ENCODE measurements at regions not wholly inside any gene's neighbourhood (a gene's known extent, or its start where the extent isn't known, plus 50 kb on each side); places are given as distances from the start of the nearest gene placed in this dataset.

- TF ChIP-seq POLR2A (IDR thresholded peaks at IDR 0.05), result no peak
- TF ChIP-seq, protein P1, sequence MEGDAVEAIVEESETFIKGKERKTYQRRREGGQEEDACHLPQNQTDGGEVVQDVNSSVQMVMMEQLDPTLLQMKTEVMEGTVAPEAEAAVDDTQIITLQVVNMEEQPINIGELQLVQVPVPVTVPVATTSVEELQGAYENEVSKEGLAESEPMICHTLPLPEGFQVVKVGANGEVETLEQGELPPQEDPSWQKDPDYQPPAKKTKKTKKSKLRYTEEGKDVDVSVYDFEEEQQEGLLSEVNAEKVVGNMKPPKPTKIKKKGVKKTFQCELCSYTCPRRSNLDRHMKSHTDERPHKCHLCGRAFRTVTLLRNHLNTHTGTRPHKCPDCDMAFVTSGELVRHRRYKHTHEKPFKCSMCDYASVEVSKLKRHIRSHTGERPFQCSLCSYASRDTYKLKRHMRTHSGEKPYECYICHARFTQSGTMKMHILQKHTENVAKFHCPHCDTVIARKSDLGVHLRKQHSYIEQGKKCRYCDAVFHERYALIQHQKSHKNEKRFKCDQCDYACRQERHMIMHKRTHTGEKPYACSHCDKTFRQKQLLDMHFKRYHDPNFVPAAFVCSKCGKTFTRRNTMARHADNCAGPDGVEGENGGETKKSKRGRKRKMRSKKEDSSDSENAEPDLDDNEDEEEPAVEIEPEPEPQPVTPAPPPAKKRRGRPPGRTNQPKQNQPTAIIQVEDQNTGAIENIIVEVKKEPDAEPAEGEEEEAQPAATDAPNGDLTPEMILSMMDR (IDR thresholded peaks at IDR 0.05), result no peak
- H3K36me3 ChIP-seq, result no peaks in the 10 kb centered on the region
- H3K27ac ChIP-seq, result no peak overlapping the region
- H3K4me1 ChIP-seq, result peaks cover 19 to 59% (median 41%) of the 10 kb centered on the region in 3 donors
- 10 to 11% methylated on average over 27 to 33 of the region's 33 CpGs for WGBS, 2 donors
- peak overlapping the region in 2 of 4 donors; percentile 33 to 56 for H3K4me3 ChIP-seq
- no peaks in the 10 kb centered on the region for H3K9me3 ChIP-seq
- DNase-seq, result no peak
- intact Hi-C loops (cut with DNase I), result no loop called here
- H3K27me3 ChIP-seq, result peaks cover 35 to 100% (median 76%) of the 10 kb centered on the region in 4 donors
Observed at GRCh38 chr15:89408372-89409183, 74.0 kb upstream of the POLG start.

DNA sequence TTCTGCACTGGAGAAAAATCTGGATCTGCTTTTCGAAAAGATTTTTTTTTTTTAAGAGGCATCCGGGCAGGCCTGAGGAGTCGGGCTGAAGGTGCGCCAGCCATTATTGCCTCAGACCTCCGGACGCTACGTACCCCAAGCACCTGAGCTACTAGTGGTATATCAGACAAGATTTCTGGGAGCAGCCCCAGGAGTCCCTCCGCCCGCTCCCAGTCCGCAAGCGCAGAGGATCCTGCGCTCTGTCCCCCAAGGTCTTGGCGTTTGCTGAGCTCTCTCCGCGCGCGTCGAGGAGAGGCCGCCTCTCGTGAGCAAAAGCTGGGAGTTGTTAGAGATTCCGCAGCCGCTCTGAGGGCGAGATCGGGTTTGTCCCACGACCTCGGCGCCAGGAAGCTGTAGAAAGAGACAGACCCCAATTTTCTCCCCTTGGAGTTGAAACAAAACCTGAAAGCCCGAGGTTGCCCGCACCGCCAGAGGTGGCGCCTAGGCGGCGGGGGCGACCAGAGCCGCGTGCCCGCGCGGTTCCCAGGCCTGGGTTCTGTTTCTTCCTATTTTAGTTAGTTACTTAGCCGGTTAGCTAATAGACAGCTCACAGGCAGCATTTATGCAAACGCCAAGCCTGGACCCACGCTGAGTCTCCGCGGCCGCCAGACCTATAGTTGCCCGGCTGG, 72.5 kb upstream of the POLG start:
- TF ChIP-seq, protein P1 (IDR thresholded peaks at IDR 0.05), result peak in 1 of 6 experiments; percentile 14
- no peak for TF ChIP-seq POLR2A (IDR thresholded peaks at IDR 0.05)
- Histone ChIP-seq H3K9me3 (no peaks in the 10 kb centered on the region), H3K4me1 (peaks cover 19 to 63% (median 41%) of the 10 kb centered on the region in 3 donors), H3K36me3 (no peaks in the 10 kb centered on the region), H3K27ac (no peak overlapping the region), H3K4me3 (peak overlapping the region in 2 of 4 donors; percentile 23 to 49), H3K27me3 (peaks cover 32 to 100% (median 69%) of the 10 kb centered on the region in 4 donors)
- DNase-seq, result no peak
- intact Hi-C loops (cut with DNase I), result no loop called here
- 1 to 6% methylated on average over 26 to 28 of the region's 46 CpGs for WGBS, 2 donors

- TF ChIP-seq POLR2A (IDR thresholded peaks at IDR 0.05), result no peak
- TF ChIP-seq, protein P1 (IDR thresholded peaks at IDR 0.05), result no peak
- Histone ChIP-seq H3K4me1 (peaks cover 19 to 63% (median 41%) of the 10 kb centered on the region in 3 donors), H3K36me3 (no peaks in the 10 kb centered on the region), H3K9me3 (no peaks in the 10 kb centered on the region), H3K27me3 (peaks cover 25 to 100% (median 63%) of the 10 kb centered on the region in 4 donors), H3K27ac (no peak overlapping the region), H3K4me3 (peak overlapping the region in 2 of 4 donors; percentile 23 to 49)
- WGBS, 2 donors, result 6 to 10% methylated on average over 35 to 38 of the region's 45 CpGs
- intact Hi-C loops (cut with DNase I), result no loop called here
- DNase-seq, result no peak
Observed at GRCh38 chr15:89406218-89406939, 71.8 kb upstream of the POLG start.

DNA sequence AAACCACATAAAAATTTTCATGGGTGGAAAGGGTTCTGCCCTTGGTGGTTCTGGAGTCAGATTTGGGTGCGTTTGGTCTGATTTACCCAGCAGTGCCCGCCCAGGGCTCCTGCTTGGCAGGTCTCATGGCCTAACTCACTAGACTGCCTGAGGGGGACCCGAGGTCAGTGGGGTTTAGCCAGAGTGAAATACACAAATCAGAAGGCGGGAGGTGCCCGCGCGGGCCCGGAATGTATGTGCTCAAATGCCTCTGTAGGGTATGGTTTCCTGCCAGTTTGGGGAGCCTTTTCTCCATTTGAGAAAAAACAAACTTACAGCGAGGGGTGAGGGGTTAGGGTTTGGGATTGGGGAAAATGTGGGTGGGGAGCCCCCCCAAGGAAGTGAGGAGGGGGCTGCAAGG, 70.9 kb upstream of the POLG start:
- Histone ChIP-seq H3K27ac (no peak overlapping the region), H3K9me3 (no peaks in the 10 kb centered on the region), H3K4me1 (peaks cover 19 to 57% (median 39%) of the 10 kb centered on the region in 3 donors), H3K4me3 (no peak overlapping the region), H3K36me3 (no peaks in the 10 kb centered on the region), H3K27me3 (peaks cover 17 to 100% (median 62%) of the 10 kb centered on the region in 4 donors)
- WGBS, 2 donors, result 21% methylated on average over 5 to 7 of the region's 9 CpGs
- TF ChIP-seq POLR2A (IDR thresholded peaks at IDR 0.05), result no peak
- TF ChIP-seq, protein P1 (IDR thresholded peaks at IDR 0.05), result no peak
- no peak for DNase-seq
- intact Hi-C loops (cut with DNase I), result no loop called here
